Prostate gland (tissue), 2 donors: ENCODE measurements at regions not wholly inside any gene's neighbourhood (a gene's known extent, or its start where the extent isn't known, plus 50 kb on each side); places are given as distances from the start of the nearest gene placed in this dataset.

Source experiments
- DNase-seq: peaks from one replicate; pipeline ENCODE4 v3.0.0-alpha.2; 2019; ENCODE audit warnings: low spot score
- H3K27ac ChIP-seq, 2 donors: fragments of 200-600 bp; sonication (generic); 2 replicates each; pipeline ENCODE4 v1.5.1; 2017 to 2019
- H3K27me3 ChIP-seq: fragments of 200-600 bp; sonication (generic); replicated peaks from 2 replicates; pipeline ENCODE4 v1.5.1; 2019; ENCODE audit not compliant: insufficient read depth
- H3K36me3 ChIP-seq, 2 donors: fragments of 200-600 bp; sonication (generic); 1 replicate in 1 of 2; 2 replicates in 1 of 2; pipeline versions ENCODE4 v1.5.1 to v1.8.1; 2017 to 2019
- H3K4me1 ChIP-seq: fragments of 200-600 bp; sonication (generic); replicated peaks from 2 replicates; pipeline ENCODE4 v1.5.1; 2019
- H3K4me3 ChIP-seq, 2 donors: fragments of 200-600 bp; sonication (generic); 2 replicates each; pipeline ENCODE4 v1.5.1; 2017 to 2019
- H3K9me3 ChIP-seq: fragments of 200-600 bp; sonication (generic); 2 replicates; pipeline ENCODE4 v1.5.1; 2017
- POLR2A ChIP-seq: fragments of 450-650 bp; IDR thresholded peaks from one replicate; pipeline ENCODE4 v1.6.1; 2016; ENCODE audit warnings: antibody characterized with exemption, mild to moderate bottlenecking
- POLR2AphosphoS5 ChIP-seq: sonication (generic); formaldehyde crosslinking; IDR thresholded peaks from one replicate; pipeline ENCODE4 v1.6.1; 2017; ENCODE audit warnings: antibody characterized with exemption
- WGBS: methylation state at CpG from one replicate; pipeline ENCODE4 v1.1.5; 2018; 5-methylcytosine and 5-hydroxymethylcytosine counted together
- intact Hi-C: fragments of 100-400 bp; cut with DNase I; formaldehyde crosslinking; loops from one replicate; pipeline ENCODE4 v1.14.2; 2022
- TF ChIP-seq, protein P1 (sequence below), 4 experiments: fragments of 200-600 bp in 2 of 4; fragments of 450-650 bp in 2 of 4; sonication (generic) in 2 of 4; IDR thresholded peaks; 1 replicate in 3 of 4; 2 replicates in 1 of 4; pipeline ENCODE4 v1.5.1; 2016 to 2019; ENCODE audit warnings: antibody characterized with exemption in 4 of 4, mild to moderate bottlenecking in 2 of 4, moderate library complexity in 2 of 4

DNA sequence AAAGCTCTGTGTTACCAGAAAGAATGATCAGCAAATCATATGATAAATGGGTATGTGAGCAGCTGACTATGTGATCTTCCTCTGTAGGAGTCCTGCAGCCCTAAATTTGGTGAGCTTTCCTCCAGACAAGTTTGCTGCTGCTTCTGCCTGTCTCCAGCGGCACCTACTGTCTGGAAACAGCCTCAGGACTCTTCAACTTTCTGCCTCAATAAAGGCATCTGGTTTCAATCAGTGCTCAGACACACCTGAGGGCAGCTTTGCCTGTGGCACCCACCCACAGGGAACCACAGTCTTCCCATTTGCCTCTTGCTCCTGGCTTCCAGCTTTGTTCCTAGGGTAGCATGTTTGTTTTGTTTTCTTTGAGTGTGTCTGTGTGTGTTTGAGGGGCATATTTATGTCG is 727.9 kb upstream of the MAN1A1 start:
- DNase-seq: no peak
- H3K27me3 ChIP-seq: no peaks in the 10 kb centered on the region
- 29% methylated on average over 2 of the region's 2 CpGs for WGBS
- H3K9me3 ChIP-seq: no peaks in the 10 kb centered on the region
- H3K4me3 ChIP-seq: no peak overlapping the region
- no peak overlapping the region for H3K27ac ChIP-seq
- TF ChIP-seq POLR2A (no peak), POLR2AphosphoS5 (no peak)
- TF ChIP-seq, protein P1, sequence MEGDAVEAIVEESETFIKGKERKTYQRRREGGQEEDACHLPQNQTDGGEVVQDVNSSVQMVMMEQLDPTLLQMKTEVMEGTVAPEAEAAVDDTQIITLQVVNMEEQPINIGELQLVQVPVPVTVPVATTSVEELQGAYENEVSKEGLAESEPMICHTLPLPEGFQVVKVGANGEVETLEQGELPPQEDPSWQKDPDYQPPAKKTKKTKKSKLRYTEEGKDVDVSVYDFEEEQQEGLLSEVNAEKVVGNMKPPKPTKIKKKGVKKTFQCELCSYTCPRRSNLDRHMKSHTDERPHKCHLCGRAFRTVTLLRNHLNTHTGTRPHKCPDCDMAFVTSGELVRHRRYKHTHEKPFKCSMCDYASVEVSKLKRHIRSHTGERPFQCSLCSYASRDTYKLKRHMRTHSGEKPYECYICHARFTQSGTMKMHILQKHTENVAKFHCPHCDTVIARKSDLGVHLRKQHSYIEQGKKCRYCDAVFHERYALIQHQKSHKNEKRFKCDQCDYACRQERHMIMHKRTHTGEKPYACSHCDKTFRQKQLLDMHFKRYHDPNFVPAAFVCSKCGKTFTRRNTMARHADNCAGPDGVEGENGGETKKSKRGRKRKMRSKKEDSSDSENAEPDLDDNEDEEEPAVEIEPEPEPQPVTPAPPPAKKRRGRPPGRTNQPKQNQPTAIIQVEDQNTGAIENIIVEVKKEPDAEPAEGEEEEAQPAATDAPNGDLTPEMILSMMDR (IDR thresholded peaks at IDR 0.05): no peak
- no peaks in the 10 kb centered on the region for H3K36me3 ChIP-seq
- intact Hi-C loops: no loop called here
- no peaks in the 10 kb centered on the region for H3K4me1 ChIP-seq

GRCh38 chr6:120058410-120058809 is 708.8 kb upstream of the MAN1A1 start:
- Histone ChIP-seq H3K9me3 (no peaks in the 10 kb centered on the region), H3K4me3 (no peak overlapping the region), H3K4me1 (no peaks in the 10 kb centered on the region), H3K27me3 (no peaks in the 10 kb centered on the region), H3K36me3 (no peaks in the 10 kb centered on the region), H3K27ac (no peak overlapping the region)
- intact Hi-C loops: no loop called here
- 68% methylated on average over 1 of the region's 1 CpG for WGBS
- TF ChIP-seq POLR2A (no peak), POLR2AphosphoS5 (no peak)
- TF ChIP-seq, protein P1 (IDR thresholded peaks at IDR 0.05): no peak
- no peak for DNase-seq

DNA sequence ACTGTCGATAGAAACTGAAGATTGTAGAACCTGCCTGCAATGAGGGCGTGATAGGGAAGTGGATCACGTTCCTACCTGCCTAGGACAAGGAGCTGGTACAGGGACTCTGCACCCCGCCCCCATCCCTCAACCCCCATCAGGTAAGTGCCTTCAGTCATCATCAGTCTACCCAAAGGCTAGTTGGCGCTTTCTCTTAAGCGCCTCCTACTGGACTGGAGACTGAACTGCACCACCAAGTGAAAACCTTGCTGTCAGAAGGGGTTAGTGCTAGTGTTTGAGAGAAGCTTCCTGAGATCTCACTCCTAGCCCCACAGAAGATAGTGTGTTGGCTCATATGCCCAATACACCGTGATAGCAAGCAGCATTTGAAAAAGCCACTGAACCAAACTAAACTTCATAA is 706.5 kb upstream of the MAN1A1 start:
- no peak overlapping the region for H3K27ac ChIP-seq
- H3K9me3 ChIP-seq: no peaks in the 10 kb centered on the region
- TF ChIP-seq POLR2AphosphoS5: no peak
- TF ChIP-seq POLR2A: no peak
- TF ChIP-seq, protein P1 (IDR thresholded peaks at IDR 0.05): no peak
- no peaks in the 10 kb centered on the region for H3K36me3 ChIP-seq
- DNase-seq: no peak
- H3K4me3 ChIP-seq: no peak overlapping the region
- no peaks in the 10 kb centered on the region for H3K27me3 ChIP-seq
- WGBS: 68% methylated on average over 7 of the region's 7 CpGs
- intact Hi-C loops: no loop called here
- H3K4me1 ChIP-seq: no peaks in the 10 kb centered on the region

- intact Hi-C loops: no loop called here
- no peak for DNase-seq
Observed at GRCh38 chr6:120055071-120055470, 705.5 kb upstream of the MAN1A1 start.

DNA sequence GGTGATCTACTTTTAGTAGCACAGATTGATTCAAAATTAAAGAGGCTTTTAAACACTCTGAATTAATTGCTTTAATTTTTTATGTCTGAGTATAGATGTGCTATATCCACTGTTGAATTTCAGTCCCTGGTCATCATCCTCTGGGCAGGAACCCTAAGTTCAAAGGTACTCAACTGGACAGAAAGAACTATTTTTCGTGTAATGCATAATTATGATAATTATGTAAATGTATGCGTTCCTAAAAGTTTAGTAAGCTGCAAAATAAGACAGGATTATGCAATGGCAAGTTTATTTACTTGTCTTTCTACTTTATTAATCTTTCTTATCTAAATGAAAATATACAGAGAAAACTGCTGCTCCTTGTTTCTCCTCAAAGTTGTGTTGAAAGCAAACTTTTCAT is 690.1 kb upstream of the MAN1A1 start:
- no peak overlapping the region for H3K27ac ChIP-seq
- WGBS: 78% methylated on average over 2 of the region's 2 CpGs
- no peak for TF ChIP-seq POLR2AphosphoS5
- TF ChIP-seq, protein P1 (IDR thresholded peaks at IDR 0.05): no peak
- TF ChIP-seq POLR2A: no peak
- no peaks in the 10 kb centered on the region for H3K27me3 ChIP-seq
- H3K4me1 ChIP-seq: no peaks in the 10 kb centered on the region
- no peak for DNase-seq
- no peaks in the 10 kb centered on the region for H3K36me3 ChIP-seq
- intact Hi-C loops: no loop called here
- H3K9me3 ChIP-seq: no peaks in the 10 kb centered on the region
- no peak overlapping the region for H3K4me3 ChIP-seq

More at GRCh38 chr6:120055071-120055470, 705.5 kb upstream of the MAN1A1 start:
- Histone ChIP-seq H3K4me3 (no peak overlapping the region), H3K9me3 (no peaks in the 10 kb centered on the region), H3K27me3 (no peaks in the 10 kb centered on the region), H3K27ac (no peak overlapping the region), H3K4me1 (no peaks in the 10 kb centered on the region), H3K36me3 (no peaks in the 10 kb centered on the region)
- 84% methylated on average over 4 of the region's 4 CpGs for WGBS
- TF ChIP-seq POLR2A: no peak
- TF ChIP-seq, protein P1 (IDR thresholded peaks at IDR 0.05): no peak
- TF ChIP-seq POLR2AphosphoS5: no peak
